ENCODE measurements at regions not wholly inside any gene's neighbourhood (a gene's known extent, or its start where the extent isn't known, plus 50 kb on each side); places are given as distances from the start of the nearest gene placed in this dataset.
"Not testable (repeated sequence)": the region's sequence is repeated elsewhere in the genome, so short reads cannot be mapped to it uniquely, and the experiment has no call there.

GRCh38 chr5:96320797-96321196 lies 112.3 kb downstream of the PCSK1 start:
- no peak for DNase-seq

GRCh38 chr5:96319981-96320739 lies 112.9 kb downstream of the PCSK1 start:
- DNase-seq, result not testable (repeated sequence)

GRCh38 chr5:96318569-96319110 lies 114.4 kb downstream of the PCSK1 start:
- no peak for DNase-seq

GRCh38 chr5:96317945-96318344 lies 115.1 kb downstream of the PCSK1 start:
- DNase-seq, result no peak

- no peak for DNase-seq
These were observed 116.6 kb downstream of the PCSK1 start for GRCh38 chr5:96316487-96316886.

GRCh38 chr5:96316017-96316416 lies 117.0 kb downstream of the PCSK1 start:
- no peak for DNase-seq

- no peak for DNase-seq
These were observed 117.6 kb downstream of the PCSK1 start for GRCh38 chr5:96315431-96315830.

- DNase-seq, result no peak
These were observed 120.7 kb downstream of the PCSK1 start for GRCh38 chr5:96312383-96312782.

- not testable (repeated sequence) for DNase-seq
These were observed 126.0 kb downstream of the PCSK1 start for GRCh38 chr5:96307047-96307446.

- DNase-seq, result no peak
These were observed 130.8 kb downstream of the PCSK1 start for GRCh38 chr5:96302174-96302738.

GRCh38 chr5:96300976-96301375 lies 132.1 kb downstream of the PCSK1 start:
- DNase-seq, result no peak

- no peak for DNase-seq
These were observed 135.2 kb downstream of the PCSK1 start for GRCh38 chr5:96297867-96298266.

GRCh38 chr5:96297290-96297689 lies 135.8 kb downstream of the PCSK1 start:
- peak in 3 of 56 donors; percentile 1 to 3 (median 1) for DNase-seq

GRCh38 chr5:96294884-96295202 lies 138.2 kb downstream of the PCSK1 start:
- no peak for DNase-seq

GRCh38 chr5:96293966-96294883 lies 138.8 kb downstream of the PCSK1 start:
- no peak for DNase-seq

- DNase-seq, result no peak
These were observed 140.3 kb downstream of the PCSK1 start for GRCh38 chr5:96292582-96293247.

GRCh38 chr5:96289287-96289686 lies 143.8 kb downstream of the PCSK1 start:
- not testable (repeated sequence) for DNase-seq

GRCh38 chr5:96288845-96289185 lies 144.2 kb downstream of the PCSK1 start:
- DNase-seq, result no peak

- DNase-seq, result no peak
These were observed 144.7 kb downstream of the PCSK1 start for GRCh38 chr5:96288166-96288844.

- DNase-seq, result no peak
These were observed 145.9 kb downstream of the PCSK1 start for GRCh38 chr5:96287136-96287535.

- DNase-seq, result no peak
These were observed 147.2 kb downstream of the PCSK1 start for GRCh38 chr5:96285823-96286222.
